Fibroblast of skin of right biceps (primary cell): ENCODE measurements at regions not wholly inside any gene's neighbourhood (a gene's known extent, or its start where the extent isn't known, plus 50 kb on each side); places are given as distances from the start of the nearest gene placed in this dataset.
A peak's percentile ranks its signal among the peaks of the same experiment; 100 is the strongest.

Experiments used
- DNase-seq: peaks from one replicate; pipeline ENCODE4 v3.0.0-alpha.2; 2013

DNA sequence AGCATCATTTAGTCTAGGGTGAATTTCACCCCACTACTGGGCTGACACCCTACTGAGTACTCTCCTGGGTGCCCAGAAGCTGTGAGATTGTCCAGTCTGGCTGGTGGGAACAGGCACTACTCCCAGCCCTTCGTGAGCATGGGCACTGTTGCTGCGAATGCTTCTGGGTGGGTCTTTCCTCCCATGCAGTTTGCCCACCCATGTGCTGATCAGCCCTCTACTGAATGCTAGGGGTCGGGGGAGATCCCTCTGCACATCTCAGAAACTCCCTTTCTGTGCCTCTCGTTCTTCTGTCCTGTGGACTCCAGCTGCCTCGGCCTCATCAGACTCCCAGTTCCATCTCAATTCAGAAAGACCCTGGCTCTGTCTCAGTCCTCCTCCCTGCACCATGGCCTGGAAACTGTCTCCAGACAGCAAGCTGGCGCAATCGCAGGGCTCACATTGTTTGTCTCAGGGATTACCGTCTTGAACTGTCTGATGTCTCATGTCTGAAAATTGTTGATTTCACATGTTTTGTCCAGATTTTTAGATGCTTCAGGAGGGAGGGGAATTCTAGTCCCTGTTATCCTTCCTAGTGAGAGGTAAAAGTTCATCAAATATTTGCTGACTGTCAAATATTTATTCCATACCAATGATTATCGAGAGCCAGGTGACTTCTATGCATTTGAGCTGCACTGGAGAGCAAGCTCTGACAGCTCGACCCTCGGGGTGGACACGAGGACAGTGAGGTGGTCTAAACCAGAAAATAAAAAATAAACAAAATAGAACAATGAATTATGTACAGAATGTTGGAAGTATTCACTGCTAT, 316.6 kb upstream of the RTL1 start:
- DNase-seq = no peak

DNA sequence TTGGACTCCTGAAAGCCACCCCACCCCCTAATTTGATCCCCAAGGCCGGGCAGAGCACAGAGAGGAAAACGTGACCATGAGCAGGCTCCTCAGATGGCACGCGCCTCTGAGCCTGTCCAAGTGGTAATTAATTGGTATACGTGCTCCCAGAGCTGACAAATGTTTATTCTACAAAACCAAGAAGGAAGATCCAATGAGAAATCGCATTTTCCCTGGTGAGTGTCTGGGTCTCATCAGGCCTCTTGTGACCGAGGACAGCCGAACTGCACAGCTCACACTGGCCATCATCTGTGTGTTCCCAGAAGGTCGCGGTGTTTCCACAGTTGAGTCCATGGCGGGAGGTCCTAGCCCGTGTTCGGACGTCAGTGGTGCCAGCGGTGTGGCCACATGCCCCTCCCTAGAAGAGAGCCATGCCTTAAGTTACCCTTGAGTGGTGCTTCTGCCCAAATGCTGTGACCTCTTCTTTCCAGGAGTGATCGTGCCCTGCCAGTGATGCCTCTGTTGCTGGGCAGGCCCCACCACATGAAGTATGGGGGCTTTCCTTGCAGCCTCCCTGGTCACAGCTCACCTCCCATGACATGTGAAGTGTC, 317.5 kb upstream of the RTL1 start:
- DNase-seq = no peak

GRCh38 chr14:101221549-101222160, 318.1 kb upstream of the RTL1 start:
- no peak for DNase-seq

GRCh38 chr14:101222362-101223070, 319.0 kb upstream of the RTL1 start:
- DNase-seq = no peak

GRCh38 chr14:101223127-101223526, 319.6 kb upstream of the RTL1 start:
- no peak for DNase-seq

DNA sequence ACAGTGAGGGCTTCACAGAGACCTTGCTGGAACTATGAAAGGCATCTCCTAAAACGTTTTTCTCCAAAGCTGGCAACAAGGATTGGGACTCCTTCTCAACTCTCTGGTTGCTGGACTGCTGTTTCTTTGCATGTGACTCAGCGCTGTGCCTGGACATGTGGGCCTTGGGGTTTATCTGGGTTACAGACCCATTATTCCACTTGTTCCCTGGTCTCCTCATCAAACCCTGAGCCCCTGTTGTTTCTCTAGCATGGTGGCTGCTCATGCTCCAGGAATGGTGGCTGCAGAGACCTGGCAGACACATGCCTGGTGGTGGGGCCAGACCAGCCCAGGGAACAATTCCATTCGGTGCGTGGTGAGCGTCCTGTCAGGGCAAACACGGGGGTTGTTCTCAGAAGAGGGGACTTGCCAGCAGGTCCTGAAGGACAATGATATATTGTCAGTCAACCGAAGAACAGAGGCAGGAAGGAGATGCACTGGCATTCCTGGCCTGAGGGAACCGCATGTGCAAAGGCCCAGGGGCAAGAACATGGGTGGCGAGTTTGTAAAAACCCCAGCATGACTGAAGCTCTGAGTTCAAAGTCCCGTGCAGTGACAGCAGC, 320.1 kb upstream of the RTL1 start:
- DNase-seq = no peak

DNA sequence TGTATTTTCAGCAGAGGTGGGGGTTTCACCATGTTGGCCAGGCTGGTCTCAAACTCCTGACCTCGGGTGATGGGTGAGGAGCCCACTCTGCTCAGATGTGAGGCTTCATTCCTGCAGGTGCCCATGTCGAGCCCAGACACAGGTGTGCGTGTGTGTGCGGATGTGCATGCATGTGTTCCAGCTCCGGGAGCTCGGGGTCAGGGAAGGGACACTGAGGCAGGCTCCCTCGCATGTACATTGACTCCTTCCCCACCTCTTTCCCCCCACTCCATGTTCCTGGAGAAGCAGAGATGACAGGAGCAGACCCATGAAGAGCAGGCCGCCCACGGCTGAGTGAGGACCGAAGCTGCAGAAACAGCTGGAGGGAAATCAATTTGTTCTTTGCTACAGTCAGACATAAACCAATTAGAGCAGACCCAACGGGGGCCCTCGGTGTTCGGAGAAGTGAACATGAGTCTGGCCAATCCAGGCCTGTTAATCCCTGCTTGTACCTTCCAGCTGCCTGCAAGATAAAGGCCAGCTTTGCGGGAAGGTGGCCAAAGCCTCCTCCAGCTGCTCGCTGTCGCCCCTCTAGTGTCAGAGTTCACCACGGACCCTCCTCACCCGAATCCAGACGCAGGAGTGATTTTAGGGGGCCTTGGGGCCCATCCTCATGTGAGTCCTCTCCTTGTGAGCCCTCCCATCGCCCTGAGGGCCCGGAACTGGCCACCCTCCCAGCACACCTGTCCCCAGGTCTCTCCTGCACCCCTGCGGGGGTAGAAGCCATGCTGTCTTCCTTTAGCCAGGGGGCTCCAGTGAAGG, 321.0 kb upstream of the RTL1 start:
- no peak for DNase-seq

DNA sequence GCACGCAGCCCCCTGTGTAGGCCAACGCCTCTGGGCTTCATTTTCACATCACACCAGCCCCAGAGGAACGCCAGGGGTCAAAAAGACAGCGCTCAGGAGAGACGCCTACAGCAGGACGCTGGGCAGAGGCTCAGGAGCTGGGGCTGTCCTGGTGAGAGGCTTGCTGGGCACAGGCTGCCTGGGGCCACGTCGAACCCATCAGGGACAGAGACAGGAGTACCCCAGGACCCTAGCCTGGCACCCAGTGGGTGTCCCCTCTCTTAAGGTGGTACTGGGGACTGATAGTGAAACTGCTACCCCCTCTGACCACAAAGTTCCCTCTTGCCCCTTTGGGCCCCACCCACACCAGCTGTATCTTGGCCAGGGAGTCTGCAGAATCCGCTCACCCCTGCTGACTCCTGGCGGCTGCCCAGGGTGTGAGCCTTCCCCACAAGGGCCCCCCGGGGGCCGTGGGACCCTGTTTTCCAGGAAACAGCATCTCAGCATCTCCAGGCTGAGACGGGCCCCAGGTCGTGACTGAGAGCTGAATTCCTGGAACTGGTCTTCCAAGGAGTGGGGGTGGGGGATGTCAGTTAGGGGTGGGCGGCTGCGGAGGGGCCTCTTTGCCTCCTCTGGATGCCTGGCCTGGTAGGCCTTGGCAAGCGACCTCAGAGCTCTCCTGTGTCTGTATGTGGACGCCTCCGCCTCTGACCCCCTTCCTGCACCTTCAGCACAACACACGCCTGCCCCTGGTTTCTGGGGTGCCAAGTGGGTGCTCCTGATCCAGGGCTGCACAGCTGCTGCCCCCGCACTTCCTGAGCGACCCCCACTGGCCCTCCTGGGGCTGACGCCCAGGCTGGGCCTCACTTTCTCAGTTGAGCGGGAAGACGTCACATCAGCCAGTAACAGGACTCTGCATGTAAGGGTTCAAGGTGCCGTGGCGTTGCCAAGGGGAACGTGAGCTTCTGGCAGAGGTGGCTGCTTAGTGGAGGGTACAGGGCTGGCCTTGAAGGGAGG, 321.9 kb upstream of the RTL1 start:
- DNase-seq = no peak

- no peak for DNase-seq
Measured at GRCh38 chr14:101226265-101226602, 322.7 kb upstream of the RTL1 start.

GRCh38 chr14:101226603-101227425, 323.3 kb upstream of the RTL1 start:
- no peak for DNase-seq

DNA sequence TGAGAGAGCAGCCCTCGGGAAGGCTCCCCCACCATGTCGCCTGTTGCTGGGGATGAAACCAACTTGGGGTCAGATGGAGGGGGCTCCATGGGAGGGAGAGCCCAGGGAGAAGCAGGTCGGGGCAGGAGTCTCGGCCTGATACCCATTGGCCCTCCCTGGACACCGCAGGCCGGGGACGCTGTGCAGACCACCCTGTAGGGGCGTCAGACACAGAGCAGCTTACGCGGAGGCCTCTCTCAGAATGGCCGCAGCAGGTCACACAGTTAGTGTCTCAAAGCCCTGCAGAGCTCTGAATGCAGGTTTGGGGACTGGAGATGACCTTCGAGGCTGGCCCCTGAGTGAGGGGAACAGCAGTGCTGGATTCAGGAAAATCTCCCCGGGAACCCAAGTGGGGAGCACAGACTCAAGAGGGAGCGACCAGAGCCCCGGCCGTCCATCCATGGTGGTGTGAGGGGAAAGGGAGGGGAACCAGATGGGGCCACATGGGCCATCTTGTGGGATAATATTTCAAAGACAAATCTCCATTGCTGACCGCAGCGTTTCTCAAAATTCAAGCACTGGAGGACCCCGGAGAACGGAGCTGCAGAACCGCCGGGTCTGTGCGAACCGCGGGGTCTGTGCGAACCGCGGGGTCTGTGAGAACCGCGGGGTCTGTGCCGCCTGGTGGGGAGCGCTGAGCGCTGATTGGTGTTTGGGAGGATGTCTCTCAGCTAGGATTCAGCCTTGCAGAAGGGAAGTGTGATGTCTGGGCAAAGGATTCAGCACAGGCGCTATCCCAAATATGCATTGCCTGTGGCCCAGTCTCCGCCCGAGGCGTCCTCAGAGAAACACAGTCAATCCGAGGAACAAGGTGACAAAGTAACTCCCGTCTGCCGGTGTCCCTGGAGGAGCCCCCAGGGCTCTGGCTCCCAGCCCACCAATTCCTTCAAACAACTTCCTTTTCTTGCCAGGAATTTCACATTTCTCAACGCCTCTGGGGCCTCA, 324.4 kb upstream of the RTL1 start:
- no peak for DNase-seq

- DNase-seq = no peak
Measured at GRCh38 chr14:101228949-101229541, 325.5 kb upstream of the RTL1 start.

- no peak for DNase-seq
Measured at GRCh38 chr14:101229666-101230065, 326.1 kb upstream of the RTL1 start.

GRCh38 chr14:101230161-101230850, 326.8 kb upstream of the RTL1 start:
- DNase-seq = peak; percentile 24

- DNase-seq = no peak
Measured at GRCh38 chr14:101230851-101231550, 327.5 kb upstream of the RTL1 start.

DNA sequence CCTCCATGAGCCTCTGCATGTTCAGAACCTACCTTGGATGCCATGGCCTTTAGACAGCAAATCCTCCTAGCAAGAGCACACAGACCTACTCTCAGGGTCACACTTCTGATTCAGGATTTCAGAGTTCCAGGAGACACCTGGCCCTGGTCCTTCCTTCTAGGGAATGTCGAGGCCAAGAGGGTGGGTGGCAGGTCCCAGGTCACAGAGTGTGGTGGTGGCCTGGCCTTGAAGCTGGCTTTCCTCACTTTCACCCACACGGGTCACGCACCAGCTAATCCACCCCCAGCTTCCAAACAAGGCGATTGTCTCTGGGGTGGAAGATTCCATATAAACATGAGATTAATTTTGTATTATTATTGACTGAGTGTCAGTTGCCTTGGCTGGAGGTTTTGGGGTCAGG, 328.3 kb upstream of the RTL1 start:
- no peak for DNase-seq

- DNase-seq = peak; percentile 25
Measured at GRCh38 chr14:101232340-101233020, 328.8 kb upstream of the DIO3 start.
